ENCODE measurements at regions not wholly inside any gene's neighbourhood (a gene's known extent, or its start where the extent isn't known, plus 50 kb on each side); places are given as distances from the start of the nearest gene placed in this dataset.

DNA sequence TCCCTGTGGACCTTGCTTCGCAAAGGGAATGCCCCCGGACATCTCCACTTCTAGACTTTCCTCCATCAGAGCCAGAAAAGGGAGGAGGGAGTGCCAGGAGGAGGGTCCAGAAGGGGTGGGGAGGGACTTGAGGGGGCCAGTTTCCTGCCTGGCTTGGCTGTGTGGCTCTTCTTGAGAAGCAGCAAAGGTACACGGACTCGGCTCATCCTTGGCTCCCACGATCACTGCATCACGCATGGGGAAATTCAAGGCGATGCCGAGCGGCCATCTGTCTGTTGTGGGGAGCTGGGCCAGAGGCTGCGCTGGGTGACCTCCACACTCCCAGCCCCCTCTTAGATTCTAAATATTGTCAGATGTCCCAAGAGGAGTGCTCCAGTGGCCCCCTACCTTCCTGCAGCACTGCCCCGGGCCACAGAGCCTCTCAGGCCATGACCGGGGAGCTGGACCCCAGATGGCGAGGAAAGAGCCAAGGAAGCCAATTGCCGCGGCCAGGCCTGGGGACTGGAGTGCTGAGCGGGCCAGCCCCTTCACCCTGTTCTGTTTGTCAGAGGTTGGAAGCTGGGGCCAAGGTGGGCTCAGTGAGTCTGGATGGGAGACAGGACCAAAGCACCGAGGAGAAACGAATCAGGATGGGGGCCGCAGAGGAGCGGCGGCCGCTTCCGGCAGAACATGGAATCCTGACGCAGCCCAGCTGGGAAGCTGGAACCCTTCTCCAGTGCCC is 104.5 kb downstream of the RBFOX3 start:
- CTCF ChIA-PET = no interaction called here
- POLR2A ChIA-PET = no interaction called here

DNA sequence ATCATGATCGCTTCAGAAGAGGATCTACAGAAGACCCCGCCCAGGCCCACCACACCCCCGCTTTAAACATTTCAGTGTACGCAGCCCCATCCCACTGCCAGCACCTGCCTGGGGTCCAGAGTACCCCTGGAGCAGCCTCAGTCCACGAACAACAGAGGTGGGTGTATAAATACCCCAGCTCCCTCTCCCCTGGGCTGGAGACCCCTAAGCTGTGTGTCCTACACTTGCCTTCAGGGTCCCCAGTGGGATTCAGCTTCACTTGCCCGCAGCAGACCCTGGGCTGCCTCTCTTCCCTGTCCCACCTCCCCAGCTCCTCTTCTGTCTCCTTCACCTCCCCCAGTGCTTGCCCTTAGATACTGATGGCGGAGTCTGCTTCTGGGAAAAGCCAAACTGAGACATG is 105.7 kb downstream of the RBFOX3 start:
- CTCF ChIA-PET = no interaction called here
- POLR2A ChIA-PET = no interaction called here

DNA sequence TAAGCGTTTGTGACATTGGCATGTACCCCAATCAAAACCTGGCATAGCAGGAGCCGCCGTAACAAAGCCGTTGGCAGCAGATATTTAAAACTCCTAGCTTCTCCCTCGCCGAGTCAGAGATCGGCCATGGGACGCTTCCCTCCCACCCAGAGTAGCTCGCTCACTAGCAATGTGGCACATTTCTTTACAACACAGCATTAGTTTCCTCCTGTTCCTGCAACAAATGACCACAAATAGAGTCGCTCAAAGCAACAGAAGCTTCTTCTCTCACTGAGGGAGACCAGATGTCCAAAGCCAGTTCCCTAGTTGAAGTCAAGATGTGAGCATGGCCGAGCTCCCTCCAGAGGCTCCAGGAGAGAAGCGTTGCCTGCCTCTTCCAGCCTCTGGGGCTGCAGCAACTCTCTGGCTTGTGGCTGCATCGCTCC is 106.7 kb downstream of the RBFOX3 start:
- ChIA-PET CTCF (no interaction called here), POLR2A (no interaction called here)

DNA sequence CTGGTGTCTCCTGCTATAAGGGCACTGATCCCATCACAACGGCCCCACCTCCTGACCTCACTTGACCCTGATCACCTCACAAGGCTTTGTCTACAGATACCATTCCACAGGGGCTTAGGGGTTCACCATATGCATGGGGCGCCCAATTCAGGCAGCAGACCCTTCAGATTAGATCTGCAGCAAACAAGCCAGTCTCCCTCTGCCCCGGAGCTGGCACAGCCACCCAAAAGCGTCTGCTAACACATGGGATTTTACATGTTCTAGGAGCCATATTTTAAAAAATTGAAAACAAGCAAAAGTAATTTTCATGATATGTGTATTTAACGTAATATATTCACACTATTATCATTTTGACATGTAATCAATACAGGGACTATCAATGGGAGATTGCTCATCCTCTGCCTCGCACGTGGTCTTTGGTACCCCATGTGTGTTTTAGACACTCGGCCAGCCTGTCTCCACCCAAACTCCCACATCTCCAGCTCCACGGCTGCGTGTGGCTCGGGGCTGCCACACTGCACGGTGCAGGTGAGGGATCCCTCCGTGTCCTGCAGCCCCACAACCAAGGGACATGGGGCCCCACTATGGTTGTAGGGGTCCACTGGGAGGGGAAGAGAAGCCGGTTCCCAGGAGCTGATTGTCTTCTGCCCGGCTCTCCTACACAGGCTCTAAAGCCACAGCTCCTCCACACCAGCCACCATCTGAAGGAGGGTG is 107.6 kb downstream of the RBFOX3 start:
- POLR2A ChIA-PET = no interaction called here
- CTCF ChIA-PET = no interaction called here

DNA sequence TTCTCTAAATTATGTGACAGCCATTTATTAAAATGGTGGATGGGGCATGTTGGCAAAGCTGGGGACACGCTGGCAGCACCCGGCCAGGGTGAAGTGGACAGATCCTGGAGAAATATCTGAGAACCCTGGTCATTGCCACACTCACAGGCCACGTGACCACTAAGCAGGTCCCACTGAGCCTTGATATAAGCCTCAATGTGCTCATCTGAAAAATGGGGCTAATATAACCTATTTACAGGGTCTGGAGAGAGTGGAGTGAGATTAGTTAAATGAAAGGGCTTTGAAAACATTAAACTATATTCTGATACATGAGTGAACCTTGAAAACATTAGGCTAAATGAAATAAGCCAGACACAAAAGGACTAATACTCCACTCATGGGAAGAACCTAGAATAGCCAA is 108.9 kb downstream of the RBFOX3 start:
- ChIA-PET POLR2A (no interaction called here), CTCF (no interaction called here)

DNA sequence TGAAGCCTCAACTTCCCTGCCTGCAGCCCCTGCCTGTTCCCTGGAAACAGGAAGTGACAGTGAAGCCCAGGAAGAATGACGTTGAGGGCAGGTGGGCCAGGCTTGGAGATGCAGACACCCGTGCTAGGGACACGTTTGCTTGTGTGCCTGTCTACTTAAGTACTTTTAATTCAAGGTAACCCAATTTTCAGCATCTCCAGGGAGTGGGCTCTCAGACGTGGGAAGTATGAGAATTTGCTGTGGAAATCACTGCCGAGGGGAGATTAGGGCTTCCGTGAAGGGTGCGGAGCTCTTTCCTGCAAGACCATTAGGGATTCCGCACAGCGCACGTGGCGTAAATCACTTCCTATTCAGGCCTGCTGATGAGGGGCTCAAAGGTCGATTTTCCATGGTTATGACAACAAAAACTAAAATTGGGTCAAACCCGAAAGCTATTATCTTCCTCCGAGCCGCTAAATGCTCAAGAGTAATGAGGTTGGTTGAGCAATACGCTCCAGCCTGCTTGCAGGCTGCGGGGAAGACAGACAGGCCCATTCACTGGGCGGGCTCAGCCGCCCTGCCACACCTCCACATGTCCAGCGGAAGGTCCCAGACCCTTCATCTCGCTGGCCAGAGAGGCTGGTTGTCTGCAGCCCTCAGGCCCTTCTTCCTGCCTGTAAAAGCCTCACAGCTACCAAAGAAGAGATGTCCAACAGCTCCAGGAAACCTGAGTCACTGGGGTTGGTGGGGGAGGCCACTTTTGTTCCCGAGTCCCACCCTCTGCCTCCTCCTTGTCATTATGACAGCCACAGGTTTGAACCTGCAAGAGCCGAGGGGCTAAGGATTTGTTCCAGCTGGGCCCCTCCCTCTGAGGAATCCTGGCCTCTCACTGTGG is 109.9 kb downstream of the RBFOX3 start:
- ChIA-PET CTCF (no interaction called here), POLR2A (no interaction called here)

DNA sequence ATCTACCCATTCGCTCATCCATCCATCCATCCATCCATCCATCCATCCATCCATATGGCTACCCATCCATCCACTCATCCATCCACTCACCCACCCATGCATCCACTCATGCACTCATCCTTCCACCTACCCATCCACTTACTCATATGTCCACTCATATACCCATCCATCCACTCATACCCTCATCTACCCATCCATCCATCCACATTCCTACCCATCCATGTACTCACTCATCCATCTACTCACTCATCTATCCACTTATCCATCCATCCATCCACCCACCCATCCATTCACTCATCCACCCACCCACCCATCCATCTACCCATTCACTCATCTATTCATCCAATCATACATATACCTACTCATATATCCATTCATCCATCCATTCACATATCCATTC is 112.0 kb downstream of the RBFOX3 start:
- CTCF ChIA-PET = no interaction called here
- POLR2A ChIA-PET = no interaction called here

DNA sequence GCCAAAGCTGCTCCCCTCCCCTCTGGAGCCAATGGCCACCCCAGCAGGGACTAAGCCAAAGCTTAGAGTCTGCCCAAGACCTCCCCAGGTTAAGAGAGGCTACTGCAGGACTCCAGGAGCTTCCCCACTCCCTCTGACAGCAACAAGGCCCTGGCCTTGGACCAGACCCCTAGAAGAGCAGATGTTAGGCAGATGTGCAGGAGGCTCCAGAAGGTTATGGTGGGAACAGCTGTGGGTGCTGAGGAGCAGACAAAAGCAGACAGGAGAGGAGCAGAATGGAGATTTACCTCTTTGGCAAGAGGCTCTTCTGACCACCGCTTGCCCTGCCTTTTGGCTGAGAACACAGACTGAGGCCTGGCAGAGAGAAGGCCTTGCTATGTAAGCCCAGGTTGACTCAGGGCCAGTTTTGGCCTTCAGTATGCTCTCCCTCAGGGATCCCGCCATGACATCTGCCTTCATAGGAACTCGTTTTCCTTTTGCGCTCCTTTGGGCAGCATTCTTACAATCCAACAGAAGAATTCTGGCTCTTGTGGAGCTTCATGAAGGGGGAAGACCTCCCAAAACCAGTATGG is 113.0 kb downstream of the RBFOX3 start:
- ChIA-PET POLR2A (no interaction called here), CTCF (no interaction called here)

DNA sequence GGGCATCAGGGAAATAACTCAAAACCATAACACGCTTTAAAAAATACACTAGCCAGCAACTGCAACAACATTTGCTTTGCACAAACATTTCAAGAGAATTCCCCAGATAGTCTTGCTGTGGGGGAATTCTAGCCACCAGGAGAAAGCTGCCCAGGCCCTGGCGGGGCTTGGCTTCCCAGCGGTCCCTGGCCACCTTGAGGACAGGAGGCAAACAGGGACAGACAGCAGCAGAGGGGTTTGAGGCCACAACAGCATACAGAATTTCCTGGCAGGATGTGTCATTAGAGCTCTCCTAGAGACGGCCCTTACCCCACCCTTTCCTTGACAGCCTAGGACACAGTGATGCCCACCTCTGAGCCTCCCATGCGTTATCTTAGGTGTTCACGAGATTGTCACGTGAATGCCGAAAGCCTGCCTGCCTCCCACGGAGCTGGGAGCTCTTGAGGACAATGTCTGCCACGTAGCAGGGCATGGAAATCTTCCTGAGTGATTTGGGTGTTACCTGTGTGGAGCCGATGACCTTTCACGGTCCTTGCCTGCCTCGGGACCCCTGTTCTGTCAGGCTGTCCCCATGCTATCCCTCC is 114.3 kb downstream of the RBFOX3 start:
- ChIA-PET POLR2A (no interaction called here), CTCF (no interaction called here)

DNA sequence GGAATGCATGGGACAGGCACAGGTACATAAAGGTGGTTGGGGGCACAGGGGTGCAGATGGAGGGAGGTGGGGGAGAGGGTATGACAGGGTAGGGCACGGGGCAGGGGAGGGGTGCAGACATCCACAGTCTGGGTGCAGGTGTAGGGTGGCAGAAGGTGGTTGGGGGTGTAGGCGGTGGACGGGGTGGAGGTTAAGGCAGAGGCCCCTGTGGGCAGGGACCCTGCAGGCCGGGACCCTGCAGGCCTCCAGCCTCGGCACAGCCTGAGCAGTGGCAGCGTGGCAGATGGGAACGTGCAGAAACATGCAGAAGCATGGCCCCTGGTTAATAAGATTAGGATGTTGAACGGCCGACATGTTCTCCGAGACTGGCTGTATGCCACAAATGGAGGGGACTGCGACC is 115.2 kb downstream of the RBFOX3 start:
- CTCF ChIA-PET = no interaction called here
- POLR2A ChIA-PET = no interaction called here

DNA sequence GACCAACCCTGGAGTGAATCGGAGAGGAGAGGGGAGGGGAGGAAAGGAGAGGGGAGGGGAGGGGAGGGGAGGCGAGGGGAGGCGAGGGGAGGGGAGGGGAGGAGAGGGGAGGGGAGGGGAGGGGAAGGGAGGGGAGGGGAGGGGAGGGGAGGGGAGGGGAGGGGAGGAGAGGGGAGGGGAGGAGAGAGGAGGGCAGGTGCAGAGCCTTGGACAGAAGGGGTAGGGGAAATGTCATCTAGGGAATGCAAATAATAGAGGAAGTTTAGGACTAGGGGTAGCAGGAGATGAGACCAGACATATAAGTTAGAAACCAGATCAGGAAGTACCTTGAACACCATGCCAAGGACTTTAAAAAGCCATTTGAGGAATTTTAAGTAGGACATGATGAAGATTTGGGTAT is 119.8 kb downstream of the RBFOX3 start:
- ChIA-PET CTCF (no interaction called here), POLR2A (no interaction called here)

DNA sequence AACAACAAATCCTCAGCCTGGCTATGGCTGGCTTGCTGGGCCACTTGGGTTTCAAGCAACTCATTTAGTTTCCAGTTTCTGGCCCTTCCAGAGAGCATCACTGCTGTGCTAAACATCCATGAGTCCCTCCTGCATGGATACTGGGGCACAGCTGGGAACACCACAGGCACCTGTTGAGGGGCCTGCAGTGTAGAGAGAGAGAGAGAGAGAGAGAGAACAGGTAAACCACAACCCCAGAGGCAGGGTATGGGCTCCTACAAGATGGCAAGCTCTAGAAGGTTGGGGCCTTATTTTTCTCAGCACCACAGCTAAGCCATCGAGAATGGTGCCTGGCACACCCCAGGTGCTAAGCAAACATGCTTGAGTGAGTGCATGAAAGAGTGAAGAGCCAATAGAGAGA is 120.3 kb downstream of the RBFOX3 start:
- POLR2A ChIA-PET = no interaction called here
- CTCF ChIA-PET = no interaction called here

DNA sequence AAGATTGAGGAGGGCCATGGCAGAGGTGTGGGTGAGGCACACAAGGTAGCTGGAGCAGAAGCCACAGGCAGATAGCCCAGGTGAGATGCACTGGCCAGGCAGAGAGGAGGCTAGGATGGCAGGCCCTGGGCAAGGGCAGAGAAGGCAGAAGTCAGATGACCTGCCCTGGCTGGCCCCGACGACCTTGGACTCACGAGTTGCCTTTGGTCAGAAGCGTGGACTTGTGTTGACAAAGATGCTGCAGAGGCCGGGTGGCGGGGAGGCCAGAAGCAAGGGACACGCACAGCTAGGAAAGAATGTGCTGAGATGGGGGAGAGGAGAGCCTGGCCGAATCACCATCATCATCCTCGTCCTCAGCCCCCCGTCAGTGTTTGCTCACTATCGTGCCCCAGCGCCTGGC is 123.7 kb downstream of the RBFOX3 start:
- ChIA-PET POLR2A (no interaction called here), CTCF (no interaction called here)

DNA sequence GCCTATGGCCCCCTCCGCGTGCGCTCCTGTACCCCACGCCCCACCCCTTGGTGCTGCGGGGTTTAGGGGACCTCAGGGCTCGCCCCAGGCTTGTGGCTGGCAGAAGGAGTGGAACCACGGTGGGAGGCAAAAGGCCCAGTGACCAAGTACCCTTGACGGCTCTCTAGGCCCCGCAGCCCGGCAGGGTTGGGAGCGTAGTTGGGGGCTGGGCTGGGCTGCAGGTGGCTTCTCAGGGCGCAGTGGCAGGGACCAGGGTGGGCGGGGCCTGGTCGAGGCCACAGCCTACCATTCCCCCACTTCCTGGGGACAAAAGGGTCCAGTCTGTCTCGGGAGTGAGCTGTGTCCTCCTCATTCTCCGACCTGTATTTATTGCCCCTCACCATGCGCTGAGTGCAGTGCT is 124.9 kb downstream of the RBFOX3 start:
- ChIA-PET POLR2A (no interaction called here), CTCF (no interaction called here)

DNA sequence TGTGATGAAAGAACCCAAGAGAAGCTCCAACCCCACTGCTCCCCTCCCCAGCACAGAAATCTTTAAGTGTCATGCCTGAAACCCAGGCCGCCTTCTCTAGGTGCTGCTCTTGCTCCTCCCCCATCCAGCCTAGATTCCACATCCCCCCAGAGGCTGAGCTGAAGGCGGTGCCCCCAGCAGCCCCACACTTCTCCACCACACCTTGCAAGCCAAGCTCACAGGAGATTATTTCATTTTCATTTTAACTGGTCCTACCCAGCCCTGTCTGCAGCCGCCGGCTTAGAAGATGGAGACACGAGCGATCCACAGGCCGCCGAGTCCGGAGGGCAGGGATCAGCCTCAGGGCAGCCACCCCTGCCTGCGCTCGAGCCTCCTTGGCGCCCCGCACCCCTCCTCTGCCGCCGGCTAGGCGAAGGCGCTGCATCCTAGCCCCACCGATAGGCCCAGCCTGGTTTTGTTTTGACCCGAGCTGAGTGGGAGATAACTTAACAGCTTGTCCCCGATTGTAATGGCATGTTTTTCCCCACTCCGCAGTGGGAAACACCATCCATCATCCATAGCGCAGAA is 125.3 kb downstream of the RBFOX3 start:
- ChIA-PET CTCF (no interaction called here), POLR2A (interaction anchor here (0.6 kb wide), 1 partner anchor 185 kb away, joined by 3 read pairs; no protein-coding TSS in a partner anchor)

DNA sequence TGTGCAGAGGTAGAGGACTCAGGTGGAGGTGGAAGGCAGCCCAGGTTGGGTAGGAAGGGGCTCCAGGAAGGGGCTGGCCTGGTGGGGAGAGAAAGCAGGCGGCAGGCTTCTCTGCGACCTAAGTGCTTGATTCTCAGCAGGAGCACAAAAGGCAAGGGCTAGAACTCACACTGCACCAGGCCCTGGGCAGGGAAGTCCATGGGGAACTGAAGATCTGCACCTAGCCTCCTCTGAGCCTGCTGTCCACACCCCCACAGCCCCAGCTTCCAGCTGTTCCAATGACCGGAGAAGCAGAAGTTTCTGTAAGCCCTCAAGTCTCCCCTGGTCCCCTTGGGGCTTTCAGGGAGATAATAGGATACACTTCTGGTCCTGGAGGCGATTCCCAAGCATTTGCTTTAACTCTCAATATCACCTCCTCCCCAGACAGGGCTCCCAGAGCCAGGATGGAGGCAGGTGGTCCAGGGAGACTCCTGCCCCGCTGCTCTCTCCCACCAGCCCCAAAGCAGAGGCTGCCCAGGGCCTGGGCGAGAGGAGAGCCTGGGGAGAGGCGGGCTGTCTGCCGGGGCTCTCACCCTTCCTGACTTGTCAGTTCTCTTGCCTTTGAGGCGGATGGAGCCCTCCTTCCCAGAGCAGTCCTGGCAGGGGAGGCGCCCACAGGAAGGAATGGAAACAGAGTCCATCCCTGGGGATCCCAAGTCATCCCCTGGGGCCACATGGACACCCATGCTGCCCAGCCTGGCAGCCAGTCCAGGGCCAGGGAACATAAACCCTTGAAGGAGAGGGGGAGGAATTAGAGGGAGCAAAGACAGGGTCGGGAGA is 126.0 kb downstream of the RBFOX3 start:
- ChIA-PET POLR2A (interaction anchor here (0.6 kb wide), 1 partner anchor 186 kb away, joined by 3 read pairs; no protein-coding TSS in a partner anchor), CTCF (no interaction called here)

DNA sequence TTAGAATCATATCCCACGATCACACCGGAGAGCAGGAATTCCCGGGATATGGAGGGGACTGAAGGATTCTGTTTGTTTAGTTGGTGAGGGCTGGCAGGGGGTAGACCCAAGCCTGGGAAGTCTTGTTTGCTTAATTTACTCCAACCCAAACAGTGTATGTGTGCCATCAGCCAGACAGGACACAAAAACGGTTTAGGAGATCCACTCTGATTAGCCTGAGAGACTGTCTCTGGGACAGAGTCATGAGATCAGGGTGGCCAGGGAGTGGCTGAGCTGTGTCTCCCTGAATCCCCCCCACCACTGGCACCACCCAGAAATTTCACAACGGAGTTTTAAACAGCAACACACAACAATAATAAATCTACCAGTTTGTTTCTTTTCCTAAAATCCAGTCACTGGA is 127.0 kb downstream of the RBFOX3 start:
- ChIA-PET CTCF (interaction anchor here (0.6 kb wide), 1 partner anchor 142 kb away, joined by 3 read pairs; no protein-coding TSS in a partner anchor), POLR2A (no interaction called here)

DNA sequence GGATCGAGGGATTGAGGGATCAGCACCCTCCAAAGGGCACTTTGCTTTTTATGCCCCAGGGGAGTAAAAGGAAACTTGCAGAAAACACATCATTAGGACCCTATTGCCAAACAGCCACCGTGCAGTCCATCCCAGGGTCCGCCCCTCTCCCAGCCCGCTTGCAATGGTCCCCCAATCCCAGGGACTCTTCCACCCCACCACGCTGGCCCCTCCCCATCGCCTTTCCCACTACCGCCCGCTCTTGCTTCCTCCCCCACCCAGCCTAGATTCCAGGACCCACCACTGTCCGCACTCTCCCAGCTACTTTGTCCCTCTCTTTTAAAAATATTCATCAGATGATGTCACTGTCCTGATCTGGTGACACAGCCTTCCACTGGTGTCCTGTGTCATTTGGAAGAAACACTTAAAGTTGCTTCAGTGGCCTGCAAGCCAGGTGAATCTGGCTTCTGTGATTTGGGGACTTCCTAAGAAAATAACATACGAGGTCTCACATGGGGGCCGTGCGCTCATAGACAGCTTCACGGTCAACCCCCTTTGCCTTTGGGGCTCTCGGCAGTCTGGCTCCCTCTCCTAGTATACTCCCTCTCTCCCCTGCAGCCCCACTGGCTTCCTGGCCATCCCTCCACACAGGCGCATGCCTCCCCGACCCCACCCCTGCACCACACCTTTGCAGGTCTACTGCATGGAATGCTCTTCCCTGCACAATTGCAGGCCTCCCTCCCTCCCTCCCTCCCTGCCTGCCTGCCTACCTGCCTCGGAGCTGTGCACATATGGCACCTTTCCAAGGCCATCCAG is 127.9 kb downstream of the RBFOX3 start:
- ChIA-PET POLR2A (no interaction called here), CTCF (no interaction called here)

Measured in activated CD8-positive, alpha-beta memory T cell treated with anti-CD3 and anti-CD28 coated beads for 36 hours (primary cell).